HG03025 (cell line): ENCODE measurements at regions not wholly inside any gene's neighbourhood (a gene's known extent, or its start where the extent isn't known, plus 50 kb on each side); places are given as distances from the start of the nearest gene placed in this dataset.

Experiments
- ATAC-seq: cut with Tn5 transposase; IDR thresholded peaks from one replicate; pipeline ENCODE4 v1.9.1; 2021; ENCODE audit warnings: mild to moderate bottlenecking, moderate library complexity; ENCODE audit not compliant: unreplicated experiment, low FRiP score

GRCh38 chrX:109312757-109313156, 169.1 kb downstream of the GUCY2F start:
- no peak for ATAC-seq

- ATAC-seq = no peak
Measured at GRCh38 chrX:109310031-109310430, 171.9 kb downstream of the GUCY2F start.

- ATAC-seq = no peak
Measured at GRCh38 chrX:109301177-109301576, 180.7 kb downstream of the GUCY2F start.

GRCh38 chrX:109300415-109300814, 181.5 kb downstream of the GUCY2F start:
- ATAC-seq = no peak

GRCh38 chrX:109299091-109299490, 182.8 kb downstream of the GUCY2F start:
- no peak for ATAC-seq

- no peak for ATAC-seq
Measured at GRCh38 chrX:109294097-109294814, 187.6 kb downstream of the GUCY2F start.

GRCh38 chrX:109283870-109284269, 198.0 kb downstream of the GUCY2F start:
- ATAC-seq = no peak

GRCh38 chrX:109281483-109282275, 200.2 kb downstream of the GUCY2F start:
- peak; percentile 82 for ATAC-seq

GRCh38 chrX:109274806-109275205, 207.1 kb downstream of the GUCY2F start:
- ATAC-seq = no peak

- peak; percentile 98 for ATAC-seq
Measured at GRCh38 chrX:109270580-109271484, 211.1 kb downstream of the GUCY2F start.

GRCh38 chrX:109268340-109268739, 213.5 kb downstream of the GUCY2F start:
- no peak for ATAC-seq

GRCh38 chrX:109266034-109266433, 215.9 kb downstream of the GUCY2F start:
- no peak for ATAC-seq

GRCh38 chrX:109264878-109265277, 217.0 kb downstream of the GUCY2F start:
- ATAC-seq = peak; percentile 83

- ATAC-seq = no peak
Measured at GRCh38 chrX:109261279-109261678, 220.6 kb downstream of the GUCY2F start.

GRCh38 chrX:109252789-109253188, 229.1 kb downstream of the GUCY2F start:
- ATAC-seq = no peak

- ATAC-seq = no peak
Measured at GRCh38 chrX:109218761-109219160, 263.1 kb downstream of the GUCY2F start.

GRCh38 chrX:109199726-109200125, 282.2 kb downstream of the GUCY2F start:
- no peak for ATAC-seq

- peak; percentile 54 for ATAC-seq
Measured at GRCh38 chrX:109190542-109190941, 291.3 kb downstream of the GUCY2F start.

GRCh38 chrX:109187473-109188168, 294.3 kb downstream of the GUCY2F start:
- ATAC-seq = no peak

- no peak for ATAC-seq
Measured at GRCh38 chrX:109186939-109187338, 294.9 kb downstream of the GUCY2F start.
